HG03575 (cell line): ENCODE measurements at regions not wholly inside any gene's neighbourhood (a gene's known extent, or its start where the extent isn't known, plus 50 kb on each side); places are given as distances from the start of the nearest gene placed in this dataset.
"Not testable (repeated sequence)": the region's sequence is repeated elsewhere in the genome, so short reads cannot be mapped to it uniquely, and the experiment has no call there.

Experiments
- ATAC-seq: cut with Tn5 transposase; IDR thresholded peaks from one replicate; pipeline ENCODE4 v1.9.1; 2021; ENCODE audit not compliant: unreplicated experiment, insufficient number of reproducible peaks, low FRiP score; ENCODE audit errors: extremely low read depth

- no peak for ATAC-seq
These were observed 290.6 kb downstream of the ZNF674 start for GRCh38 chrX:46254641-46255040.

DNA sequence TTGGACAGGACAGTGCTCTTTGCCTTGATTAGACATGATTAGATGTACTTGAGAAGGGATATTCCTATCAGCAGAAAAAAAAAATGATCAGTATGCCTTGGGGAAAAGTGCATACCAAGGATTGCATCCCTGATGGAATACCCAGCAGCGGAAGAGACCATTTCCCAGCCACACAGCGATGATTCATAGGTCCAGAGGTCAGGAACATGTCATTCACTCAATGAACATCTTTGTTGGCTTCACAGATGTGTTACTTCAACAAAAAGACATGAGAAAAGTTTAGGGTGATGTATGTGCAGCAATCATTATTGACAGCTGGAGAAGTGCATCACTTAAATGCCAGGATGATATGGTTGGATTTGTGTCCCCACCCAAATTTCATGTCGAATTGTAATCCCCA, 293.5 kb downstream of the ZNF674 start:
- no peak for ATAC-seq

- ATAC-seq, result no peak
These were observed 295.1 kb downstream of the ZNF674 start for GRCh38 chrX:46250151-46250550.

- no peak for ATAC-seq
These were observed 297.8 kb downstream of the ZNF674 start for GRCh38 chrX:46247456-46247855.

GRCh38 chrX:46244451-46244850, 300.8 kb downstream of the ZNF674 start:
- ATAC-seq, result no peak

GRCh38 chrX:46236411-46236810, 308.8 kb downstream of the ZNF674 start:
- no peak for ATAC-seq

- no peak for ATAC-seq
These were observed 309.4 kb downstream of the ZNF674 start for GRCh38 chrX:46235778-46236177.

DNA sequence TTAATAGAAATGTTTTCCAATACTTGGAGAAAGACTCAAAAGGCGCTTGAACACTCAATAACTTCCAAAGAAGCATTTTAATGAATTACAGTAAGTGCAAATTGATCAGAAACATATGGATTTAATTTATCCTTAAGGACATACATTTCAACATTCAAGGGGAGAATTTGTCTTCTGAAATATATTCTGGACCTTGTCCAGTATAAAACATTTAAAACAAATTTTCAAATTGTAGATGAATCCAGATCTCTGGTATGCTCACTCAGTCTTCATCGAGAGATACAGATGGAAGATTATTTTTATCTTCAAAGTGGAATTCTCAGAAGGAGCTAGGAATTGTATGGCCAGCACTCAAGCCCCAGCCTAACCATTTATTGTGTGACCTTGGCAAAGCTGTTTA, 310.4 kb downstream of the ZNF674 start:
- no peak for ATAC-seq

GRCh38 chrX:46228389-46228788, 316.8 kb downstream of the ZNF674 start:
- ATAC-seq, result no peak

DNA sequence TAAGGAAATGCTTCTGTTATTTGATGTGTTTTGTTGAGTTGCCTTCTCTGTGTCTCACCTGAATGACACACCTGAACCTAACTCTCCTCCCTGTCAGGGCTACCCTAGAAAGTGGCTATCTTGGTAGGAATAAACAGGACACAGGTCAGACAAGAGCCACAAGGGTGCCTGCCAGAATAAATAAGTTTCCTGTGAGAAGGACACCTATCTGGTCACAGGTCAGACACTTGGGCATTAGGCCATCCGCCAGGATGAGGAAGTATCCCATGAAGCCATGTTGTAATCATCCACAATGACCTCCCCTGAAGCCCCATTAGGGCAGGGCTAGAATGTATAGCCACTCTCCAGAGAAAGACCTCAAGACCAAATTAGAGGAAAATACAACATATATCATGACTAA, 318.8 kb downstream of the ZNF674 start:
- no peak for ATAC-seq

DNA sequence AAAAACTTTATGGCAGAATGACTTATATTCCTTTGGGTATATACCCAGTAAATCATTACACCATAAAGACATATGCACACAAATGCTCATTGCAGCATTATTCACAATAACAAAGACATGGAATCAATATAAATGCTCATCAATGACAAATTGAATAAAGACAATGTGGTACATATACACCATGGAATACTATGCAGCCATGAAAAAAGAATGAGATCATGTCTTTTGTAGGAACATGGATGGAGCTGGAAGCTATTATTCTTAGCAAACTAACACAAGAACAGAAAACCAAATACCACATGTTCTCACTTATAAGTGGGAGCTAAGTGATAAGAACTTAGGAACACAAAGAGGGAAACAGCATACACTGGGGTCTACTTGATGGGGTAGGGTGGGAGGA, 321.7 kb downstream of the ZNF674 start:
- ATAC-seq, result not testable (repeated sequence)

DNA sequence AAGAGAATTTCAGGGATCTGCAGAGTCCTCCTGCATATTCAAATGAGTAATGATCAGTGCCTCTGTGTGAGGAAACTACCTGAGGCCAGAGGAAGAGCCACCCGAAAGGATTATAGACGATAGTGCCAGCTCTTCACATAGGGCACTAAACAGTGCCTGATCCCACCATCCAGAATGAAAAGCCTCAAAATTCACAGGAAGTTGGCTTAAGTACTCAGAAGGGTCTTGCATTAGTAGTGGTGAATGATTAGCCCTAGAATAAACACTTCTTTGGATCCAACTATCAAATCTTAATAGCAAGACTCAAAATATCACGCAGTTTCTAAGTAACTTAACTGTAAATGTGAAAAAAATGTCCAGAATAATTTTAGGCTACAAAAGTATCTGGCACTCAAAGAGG, 324.4 kb downstream of the ZNF674 start:
- ATAC-seq, result no peak

- no peak for ATAC-seq
These were observed 326.8 kb downstream of the ZNF674 start for GRCh38 chrX:46218373-46218772.

- ATAC-seq, result no peak
These were observed 328.8 kb downstream of the ZNF674 start for GRCh38 chrX:46216406-46216805.

DNA sequence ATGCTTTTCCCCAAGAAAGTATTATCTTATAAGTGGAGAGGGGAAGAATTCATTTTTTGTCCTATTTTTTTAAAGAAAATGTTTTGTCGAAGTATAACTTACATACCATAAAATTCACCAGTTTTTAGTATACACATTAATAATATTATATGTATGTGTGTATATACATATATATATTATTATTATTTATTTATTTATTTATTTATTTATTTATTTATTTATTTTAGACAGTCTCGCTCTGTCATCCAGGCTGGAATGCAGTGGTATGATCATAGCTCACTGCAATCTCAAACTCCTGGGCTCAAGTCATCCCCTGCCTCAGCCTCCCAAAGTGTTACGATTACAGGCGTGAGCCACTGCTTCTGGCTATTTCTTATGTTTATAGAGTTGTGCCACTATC, 334.1 kb downstream of the ZNF674 start:
- ATAC-seq, result no peak

GRCh38 chrX:46209768-46210167, 335.5 kb downstream of the ZNF674 start:
- ATAC-seq, result no peak

DNA sequence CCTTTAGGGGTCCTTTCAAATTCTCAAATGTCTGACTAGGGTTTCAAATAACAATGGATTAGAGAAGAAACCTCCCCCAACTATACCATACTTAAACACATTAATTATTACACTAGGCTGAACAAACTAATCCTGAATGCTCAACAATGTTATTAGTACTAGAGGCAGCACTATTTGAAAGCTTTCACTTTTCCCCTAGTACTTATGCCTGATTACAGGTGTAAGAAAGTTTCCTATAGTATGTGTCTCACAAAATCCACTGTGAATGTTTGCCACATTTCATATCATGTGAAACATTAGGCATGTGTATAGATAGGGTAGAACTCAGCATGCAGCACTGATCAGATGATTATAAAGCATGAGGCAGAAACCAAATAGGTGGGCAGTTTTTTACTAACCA, 336.2 kb downstream of the ZNF674 start:
- ATAC-seq, result no peak

GRCh38 chrX:46208225-46208854, 336.9 kb downstream of the ZNF674 start:
- no peak for ATAC-seq

GRCh38 chrX:46204721-46205422, 340.3 kb downstream of the ZNF674 start:
- ATAC-seq, result no peak

GRCh38 chrX:46202733-46203514, 342.3 kb downstream of the ZNF674 start:
- ATAC-seq, result no peak
